ENCODE measurements at regions not wholly inside any gene's neighbourhood (a gene's known extent, or its start where the extent isn't known, plus 50 kb on each side); places are given as distances from the start of the nearest gene placed in this dataset.
"Not testable (repeated sequence)": the region's sequence is repeated elsewhere in the genome, so short reads cannot be mapped to it uniquely, and the experiment has no call there.

DNA sequence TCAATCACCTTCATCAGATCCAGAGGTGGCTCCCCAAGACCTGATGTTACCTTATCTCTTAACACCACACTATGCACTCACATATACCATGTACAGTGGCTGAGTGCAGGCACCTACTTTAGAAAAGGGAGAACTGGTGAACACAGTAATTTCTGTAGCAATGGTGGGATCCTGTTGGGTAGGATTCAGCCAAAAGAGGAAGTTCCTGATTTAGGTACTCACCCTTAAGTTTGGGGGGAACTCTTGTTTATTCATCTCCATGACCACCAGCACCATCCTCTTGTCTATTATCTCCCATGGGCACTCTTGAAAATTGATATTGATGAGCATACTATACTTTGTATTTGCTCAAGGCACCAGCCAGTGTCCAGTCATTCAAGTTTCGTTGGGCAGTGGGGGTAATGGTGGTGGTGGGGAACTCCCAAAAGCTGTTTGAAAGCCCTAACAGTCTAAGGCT, 324.4 kb downstream of the LMO7 start:
- no peak for DNase-seq (ENCODE audit: low read depth)

DNA sequence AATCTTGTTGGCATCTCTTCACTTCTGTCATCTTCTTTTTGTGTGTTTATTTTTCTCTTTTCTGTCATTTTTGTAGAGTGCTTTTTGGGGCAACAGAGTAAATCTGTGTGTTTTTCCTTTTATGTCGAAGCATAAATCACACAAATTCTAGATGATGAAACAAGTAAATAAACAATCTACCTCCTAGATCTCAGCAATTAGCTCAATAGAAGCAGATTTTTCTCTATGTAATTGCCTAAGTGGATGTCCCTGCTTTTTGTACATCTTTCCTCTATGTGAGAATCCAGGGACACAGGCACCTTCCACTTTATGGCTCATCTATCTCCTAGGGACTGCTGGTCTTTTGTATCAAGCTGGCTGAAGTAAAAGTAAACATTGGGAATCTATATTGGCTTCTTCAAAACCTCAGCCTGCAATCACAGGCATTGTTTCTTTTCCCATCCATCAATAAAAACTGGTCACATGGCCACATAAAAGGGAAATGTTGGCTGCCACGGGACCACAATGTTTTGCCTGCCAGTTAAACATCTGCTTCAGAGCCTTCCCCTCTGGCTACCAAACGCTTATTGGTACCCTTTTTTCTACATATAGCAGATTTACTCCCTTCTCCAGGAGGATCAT, 323.8 kb downstream of the LMO7 start:
- DNase-seq (ENCODE audit: low read depth): no peak

DNA sequence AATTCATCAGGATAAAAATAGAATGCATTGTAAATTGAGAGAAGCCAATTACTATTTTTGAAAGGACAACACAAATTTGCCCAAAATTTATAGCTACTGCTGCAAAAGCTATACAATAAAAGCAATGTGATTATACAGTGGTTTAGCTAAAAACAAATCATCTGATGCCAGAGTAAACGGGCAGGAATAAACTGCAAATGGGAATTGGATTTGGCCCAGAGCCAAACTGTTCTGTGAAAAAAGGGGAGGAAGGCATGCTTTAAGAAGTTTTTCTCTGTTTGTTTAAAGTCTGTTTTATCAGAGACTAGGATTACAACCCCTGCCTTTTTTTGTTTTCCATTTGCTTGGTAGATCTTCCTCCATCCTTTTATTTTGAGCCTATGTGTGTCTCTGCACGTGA, 317.5 kb downstream of the LMO7 start:
- not testable (repeated sequence) for DNase-seq (ENCODE audit: low read depth)

DNA sequence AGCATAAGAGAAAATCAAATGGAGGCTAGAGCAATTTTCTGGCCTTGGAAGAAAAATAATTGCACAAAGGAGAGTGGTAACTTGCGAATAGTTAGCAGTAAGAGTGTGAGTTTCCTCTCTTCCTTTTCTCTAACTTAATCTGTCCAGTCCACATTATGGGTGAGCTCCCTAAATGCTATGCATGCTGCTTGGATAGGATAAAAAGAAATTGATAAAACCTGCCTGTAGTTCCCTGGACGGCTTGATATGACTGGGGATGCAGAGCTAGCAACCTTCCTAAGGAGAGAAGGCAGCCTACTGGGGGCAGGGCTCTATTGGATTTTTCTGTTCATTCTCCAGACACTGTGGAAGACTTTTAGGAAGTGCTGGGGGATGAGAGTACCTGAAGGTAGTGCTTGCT, 311.3 kb downstream of the LMO7 start:
- no peak for DNase-seq (ENCODE audit: low read depth)

DNA sequence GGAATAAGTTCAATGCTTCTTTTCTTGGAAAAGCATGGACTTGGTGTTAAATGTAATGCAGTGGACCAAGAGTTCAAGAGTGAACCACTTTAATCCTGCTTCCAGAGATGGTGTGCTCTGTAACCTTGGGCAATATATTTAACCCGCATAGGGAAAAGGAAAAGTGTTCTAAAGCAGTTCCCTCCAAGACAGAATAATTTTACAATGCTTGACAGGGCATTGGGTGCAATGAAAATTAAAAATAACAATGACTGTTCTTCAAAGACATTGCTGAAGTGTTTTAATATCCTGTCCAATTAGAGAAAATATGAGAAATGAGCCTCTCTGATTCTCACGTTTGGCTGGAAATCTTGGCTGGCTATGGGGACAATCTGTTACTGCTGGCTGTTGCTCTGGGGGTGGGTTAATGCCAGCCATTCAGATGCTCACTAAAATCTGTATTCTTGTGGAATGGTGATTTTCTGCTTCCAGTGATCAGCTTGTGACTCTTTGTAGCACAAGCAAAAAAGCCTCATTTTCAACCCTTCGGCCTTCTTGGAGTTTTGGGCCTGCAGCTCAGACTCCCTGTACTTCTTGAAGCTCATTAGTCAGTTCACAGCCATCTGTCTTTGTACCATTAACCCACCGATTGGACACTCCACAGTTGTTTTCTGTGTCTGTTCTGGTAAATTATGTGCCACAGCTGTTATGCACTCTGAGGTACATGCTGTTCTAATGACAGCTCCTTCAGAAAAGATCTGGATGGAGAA, 310.6 kb downstream of the LMO7 start:
- DNase-seq (ENCODE audit: low read depth): no peak

DNA sequence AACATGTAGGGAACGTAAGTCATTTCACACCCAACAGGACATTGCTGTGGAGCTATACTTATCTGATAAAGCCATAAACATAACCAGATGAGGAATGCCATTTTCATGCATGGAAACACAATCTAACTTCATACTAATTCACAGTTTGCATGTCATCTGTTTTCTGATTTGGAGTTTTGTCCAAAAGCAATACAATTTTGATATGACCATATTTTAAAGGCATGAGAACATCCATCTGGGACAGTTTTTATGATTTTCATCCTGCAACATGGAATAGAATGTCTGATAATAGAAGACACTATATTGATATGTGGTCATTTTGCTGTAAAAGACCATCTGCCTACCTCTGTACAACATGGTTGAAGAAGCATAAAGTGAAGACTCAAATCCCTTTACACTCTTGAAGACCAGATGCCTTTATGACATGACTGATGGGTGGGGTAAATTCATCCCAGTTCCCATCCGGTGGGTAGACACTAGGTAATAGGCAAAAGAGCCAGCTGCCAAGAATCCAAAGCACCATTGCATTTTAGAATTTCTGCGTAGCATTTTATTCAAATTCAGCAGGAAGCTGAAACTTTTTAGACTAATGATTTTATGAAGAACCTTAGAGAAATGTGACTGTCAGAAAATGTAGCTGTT, 309.8 kb downstream of the LMO7 start:
- no peak for DNase-seq (ENCODE audit: low read depth)

DNA sequence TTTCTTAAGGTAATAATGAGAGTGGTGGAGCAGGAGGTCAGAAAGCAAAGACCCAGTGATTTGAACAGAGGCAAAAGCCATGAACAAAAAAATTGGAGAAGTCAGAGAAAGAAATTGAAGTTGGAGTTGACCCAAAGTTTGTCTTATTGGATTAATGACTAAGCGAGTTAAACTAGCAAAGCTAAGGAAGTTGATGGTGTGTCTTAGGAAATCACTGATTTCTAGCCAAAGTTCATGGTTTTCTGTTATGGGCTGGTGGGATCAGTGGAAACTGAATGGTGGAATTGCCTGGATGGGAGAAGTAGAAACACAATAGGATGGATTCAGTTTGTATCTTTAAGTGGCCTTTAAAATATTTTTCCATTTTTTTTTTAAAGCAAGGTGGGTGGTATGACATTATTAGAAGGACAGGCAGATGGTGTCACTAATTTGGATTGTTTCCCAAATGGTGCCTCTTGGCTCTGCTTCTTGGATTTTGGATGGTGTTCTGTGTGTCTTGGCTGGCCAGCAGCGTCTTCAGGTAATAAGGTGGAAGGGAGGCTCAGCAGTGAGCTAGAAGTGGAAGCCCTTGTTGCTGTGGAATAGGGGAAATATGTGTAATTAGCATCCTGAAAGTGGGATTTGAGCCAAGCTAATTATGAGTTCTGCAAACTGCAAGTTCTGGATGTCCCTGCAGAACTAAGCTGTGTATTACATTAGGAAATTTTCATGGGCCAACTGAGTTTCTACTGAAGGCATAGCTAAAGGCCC, 302.9 kb downstream of the LMO7 start:
- no peak for DNase-seq (ENCODE audit: low read depth)

DNA sequence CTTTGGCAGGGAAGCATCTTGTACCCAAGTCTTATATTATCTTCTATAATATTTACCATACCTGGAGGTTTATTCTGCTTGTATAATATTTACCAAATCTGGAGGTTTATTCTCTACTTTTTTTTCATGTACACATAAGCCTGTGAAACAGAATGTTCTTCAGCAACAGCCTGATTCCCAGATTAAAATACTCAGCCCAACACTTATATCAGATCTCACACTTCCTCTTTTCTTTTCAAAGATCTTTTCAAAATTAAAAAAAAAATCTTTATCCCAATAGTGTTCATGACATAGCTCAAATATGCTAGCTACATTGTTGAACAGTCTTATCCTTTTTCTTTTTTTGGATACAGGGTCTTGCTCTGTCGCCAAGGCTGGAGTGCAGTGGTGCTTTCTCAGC, 300.7 kb downstream of the LMO7 start:
- no peak for DNase-seq (ENCODE audit: low read depth)

DNA sequence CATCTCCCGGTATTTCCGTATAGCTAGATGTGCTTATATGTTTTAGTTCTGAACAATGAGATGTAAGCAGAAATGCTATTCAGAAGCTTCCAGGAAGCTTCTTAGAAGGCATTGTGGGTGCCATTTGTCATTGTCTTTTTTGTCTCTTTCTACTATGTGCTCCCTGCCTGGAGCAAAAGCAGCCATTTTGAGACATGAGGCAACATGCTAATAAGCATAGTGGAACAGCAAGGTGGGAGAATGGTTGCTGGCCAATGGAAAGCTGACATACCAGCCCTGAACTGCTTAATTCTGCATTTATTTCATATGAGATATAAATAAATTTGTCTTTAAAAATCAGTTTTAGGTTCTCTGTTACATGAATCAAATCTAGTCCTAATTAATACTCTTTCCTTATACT, 299.7 kb downstream of the LMO7 start:
- no peak for DNase-seq (ENCODE audit: low read depth)

DNA sequence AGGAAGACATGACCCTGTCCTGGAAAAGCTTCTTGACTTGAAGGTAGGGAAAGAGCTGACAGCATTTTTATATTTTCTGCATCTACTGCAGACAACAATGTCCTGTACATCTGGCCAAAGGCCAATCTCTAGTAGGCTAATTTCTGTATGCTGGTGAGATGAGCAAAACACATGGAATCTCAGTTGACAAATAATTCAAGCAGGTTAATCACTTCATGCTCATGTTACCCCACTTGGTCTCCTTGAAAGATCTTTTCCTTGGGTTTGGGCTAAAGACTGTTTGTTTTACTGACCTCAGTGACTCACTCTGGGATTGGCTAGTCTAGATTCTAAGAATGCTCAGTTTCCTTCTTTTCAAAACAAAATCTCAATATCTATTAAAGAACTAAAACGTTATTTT, 298.8 kb downstream of the LMO7 start:
- DNase-seq (ENCODE audit: low read depth): peak; percentile 53

DNA sequence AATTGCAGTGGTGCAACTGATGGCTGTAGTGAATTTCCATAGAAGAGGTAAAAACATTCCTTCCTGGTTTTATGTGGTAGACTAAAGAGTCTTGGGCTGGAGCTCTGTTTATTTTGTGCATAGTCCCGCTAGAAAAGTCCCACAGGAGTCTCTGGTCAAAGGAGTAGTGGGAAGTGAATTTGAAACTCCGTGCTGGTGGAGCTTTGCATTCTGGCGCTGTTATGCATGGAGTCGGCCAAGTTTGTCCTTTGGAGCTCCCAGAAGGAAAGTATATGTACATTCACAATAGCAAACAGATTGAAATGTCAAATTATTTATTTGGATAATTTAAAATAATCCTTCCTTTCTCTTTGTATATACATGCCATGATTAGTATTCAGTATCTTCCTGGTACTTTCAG, 296.5 kb downstream of the LMO7 start:
- no peak for DNase-seq (ENCODE audit: low read depth)

DNA sequence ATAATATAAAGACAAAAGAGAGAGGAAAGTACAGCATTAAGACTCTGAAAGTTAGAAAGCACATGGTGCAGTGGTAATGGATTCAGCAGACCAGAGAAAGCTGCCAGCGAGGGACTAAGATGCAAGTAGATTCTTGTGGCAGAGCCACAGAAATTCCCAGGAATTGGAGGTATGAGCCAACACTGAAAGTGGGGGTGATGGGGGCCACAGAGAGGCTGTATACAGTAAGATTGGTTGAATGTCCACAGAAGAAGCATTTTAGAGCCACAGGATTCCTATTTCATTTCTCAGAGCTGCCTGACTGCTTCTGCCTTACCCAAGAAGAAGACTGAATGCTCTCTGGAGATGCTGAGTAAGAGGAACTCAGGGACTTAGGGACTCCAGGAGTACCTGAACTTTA, 295.0 kb downstream of the LMO7 start:
- DNase-seq (ENCODE audit: low read depth): no peak

DNA sequence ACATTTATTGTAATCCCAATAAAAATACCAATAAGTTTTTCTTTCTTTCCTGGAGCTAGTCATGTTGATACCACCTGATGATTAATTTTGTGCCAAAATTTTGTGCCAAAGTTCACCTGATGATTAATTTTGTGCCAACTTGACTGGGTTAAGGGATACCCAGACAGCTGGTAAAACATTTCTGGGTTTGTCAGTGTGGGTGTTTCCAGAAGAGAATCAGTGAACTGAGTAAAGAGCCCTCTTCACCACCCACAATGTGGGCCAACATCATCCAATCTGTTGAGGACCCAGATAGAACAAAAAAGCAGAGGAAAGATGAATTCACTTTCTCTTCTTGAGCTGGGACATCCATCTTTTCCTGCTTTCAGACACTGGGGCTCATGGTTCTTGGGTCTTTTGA, 292.9 kb downstream of the LMO7 start:
- no peak for DNase-seq (ENCODE audit: low read depth)

DNA sequence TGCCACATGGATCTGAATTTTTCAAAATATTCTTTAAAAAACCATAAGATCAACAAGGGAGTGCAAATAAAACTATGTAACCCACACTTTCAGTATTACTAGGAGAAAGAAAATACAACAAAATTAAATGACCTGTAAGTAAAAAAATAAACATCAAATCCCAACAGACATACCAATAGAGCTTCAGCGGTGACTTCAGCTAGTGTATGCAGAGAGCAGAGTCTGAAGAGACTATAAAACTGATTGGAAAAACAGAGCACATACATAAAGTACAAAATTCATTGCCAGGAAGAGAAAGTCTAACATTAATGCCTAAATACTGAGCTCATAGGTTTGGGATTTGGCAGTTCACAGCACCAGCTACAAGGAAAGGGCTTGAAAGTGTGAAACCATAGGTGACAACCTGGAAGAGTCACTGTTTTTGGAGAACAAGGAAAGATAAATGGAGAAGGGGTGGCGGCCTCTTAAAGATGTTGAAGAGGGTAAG, 291.1 kb downstream of the LMO7 start:
- DNase-seq (ENCODE audit: low read depth): no peak

DNA sequence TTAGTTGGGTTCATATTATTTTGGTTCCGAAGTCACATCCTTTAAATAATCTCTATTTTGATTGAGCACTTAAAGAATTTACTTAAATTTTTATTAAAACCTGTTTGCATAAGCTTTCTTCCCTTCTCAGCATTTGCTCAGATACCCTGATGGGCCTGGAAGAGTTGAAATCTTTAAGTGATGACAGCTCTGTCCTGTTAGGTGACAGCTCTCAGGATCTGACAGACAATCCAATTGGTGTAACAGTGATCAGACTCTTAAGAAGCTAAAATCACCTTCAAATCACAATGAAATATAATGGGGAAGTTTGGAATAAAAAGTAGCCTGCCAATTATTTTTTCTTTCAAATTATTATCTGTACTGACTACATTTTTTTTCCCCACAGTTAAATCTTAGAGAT, 284.4 kb downstream of the LMO7 start:
- no peak for DNase-seq (ENCODE audit: low read depth)

DNA sequence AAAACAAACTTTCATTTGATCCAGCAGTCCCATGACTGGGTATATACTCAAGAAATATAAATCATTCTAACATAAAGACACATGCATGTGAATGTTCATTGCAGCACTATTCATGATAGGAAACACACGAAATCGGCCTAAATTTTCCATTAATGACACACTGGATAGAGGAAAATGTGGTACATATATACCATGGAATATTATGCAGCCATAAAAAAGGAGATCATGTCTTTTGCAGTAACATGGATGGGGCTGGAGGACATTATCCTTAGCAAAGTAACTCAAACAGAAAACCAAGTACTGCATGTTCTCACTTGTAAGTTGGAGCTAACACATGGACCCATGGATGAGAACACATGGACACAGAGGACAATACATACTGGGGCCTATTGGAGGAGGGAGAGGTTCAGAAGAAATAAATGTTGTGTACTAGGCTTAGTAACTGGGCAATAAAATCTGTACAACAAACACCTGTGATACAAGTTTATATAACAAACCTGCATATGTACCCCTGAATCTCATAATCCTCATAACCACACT, 283.6 kb downstream of the LMO7 start:
- DNase-seq (ENCODE audit: low read depth): no peak

DNA sequence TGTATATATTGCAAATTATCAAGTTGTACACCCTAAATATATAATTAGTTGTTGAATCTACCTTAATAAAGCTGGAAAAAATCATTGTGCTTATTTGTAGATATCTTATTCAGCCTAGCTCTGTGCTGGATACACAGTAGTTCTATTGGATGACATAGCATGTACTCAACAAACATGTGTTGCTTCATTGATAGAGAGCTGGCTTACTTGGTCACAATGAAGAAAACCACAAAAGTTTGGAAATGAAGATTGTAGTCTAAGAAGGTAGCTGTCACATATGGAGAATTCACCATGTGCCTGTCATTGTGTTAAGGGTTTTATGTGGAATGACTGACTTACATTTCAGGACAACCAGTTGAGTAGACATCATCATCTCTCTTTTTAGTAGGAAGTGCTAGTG, 278.9 kb downstream of the LMO7 start:
- DNase-seq (ENCODE audit: low read depth): no peak

DNA sequence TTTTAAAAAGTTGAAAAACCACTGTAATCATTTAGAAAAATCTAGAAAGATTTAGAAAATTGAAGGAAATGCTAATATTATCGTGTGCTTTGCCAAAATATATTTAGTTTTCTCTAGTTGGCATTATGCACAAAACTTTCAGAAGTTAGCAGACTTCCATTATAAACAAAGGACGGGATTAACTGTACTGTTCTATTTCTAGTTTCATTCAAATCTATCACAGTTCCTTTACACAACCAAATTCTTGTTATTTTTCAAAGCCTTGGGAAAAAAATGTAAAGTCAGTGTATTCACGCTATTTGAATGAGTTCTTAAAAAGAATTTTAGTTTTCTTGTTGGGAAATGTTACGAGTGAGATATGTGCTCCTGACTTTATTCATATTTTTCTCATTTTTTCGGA, 277.8 kb downstream of the LMO7 start:
- no peak for DNase-seq (ENCODE audit: low read depth)

DNA sequence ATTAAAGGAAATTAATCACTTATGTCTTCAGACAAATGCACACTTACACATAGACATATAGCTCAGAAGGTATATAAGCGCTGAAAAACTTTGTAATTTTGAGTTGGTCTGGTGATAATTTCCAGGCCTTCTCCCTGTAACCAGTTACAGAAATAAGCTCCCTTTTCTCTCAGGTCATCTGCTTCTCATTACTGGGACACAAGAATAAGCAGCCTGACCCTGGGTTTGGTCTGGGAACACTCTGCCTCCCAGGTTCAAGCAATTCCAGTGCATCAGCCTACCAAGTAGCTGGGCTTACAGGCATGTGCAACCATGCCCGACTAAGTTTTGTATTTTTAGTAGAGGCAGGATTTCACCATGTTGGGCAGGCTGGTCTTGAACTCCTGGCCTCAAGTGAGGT, 274.5 kb downstream of the LMO7 start:
- DNase-seq (ENCODE audit: low read depth): no peak

All from HT1080 (cell line).